Stimulated activated CD4-positive, alpha-beta T cell treated with anti-CD3 and anti-CD28 coated beads, Interleukin-1b, Interleukin-23, amount 100 ng/mL, for 48 hours (primary cell): ENCODE measurements at regions not wholly inside any gene's neighbourhood (a gene's known extent, or its start where the extent isn't known, plus 50 kb on each side); places are given as distances from the start of the nearest gene placed in this dataset.
"Not testable (repeated sequence)": the region's sequence is repeated elsewhere in the genome, so short reads cannot be mapped to it uniquely, and the experiment has no call there.

Source experiments
- DNase-seq: peaks from one replicate; pipeline ENCODE4 v3.0.0-alpha.2; 2020

DNA sequence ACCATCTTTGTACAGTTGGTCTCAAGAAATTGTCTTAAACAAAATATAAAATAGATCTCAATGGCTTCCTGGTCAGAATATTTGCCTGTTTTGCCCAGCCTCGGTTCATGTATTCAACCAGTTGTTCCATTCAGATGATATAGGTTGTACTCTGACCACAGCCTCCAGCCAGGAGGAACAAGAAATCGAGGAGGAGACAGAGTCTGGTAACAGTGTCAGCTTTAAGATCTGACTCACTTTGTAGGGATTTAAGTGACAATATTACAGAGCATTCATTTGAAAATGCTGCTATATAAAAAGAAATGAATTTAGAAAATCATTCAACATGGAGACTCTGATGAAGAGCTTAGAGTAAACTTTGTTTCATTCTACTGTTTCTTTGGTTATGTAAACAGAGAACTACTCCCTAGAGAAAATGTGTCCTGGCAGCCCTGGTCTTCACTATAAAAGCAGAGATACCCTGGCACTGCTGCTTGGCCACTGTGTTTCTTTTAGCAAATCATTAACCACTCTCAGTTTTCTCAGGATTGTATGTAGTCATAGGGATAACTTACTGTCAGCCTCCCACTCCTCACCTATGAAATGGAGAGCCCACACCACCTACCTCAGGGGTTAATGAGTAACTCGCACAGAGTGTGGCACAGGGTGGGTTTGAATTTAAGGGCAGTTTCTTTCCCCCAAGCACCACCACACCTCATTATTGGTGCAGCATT, 53.5 kb downstream of the PAGE2 start:
- no peak for DNase-seq

- DNase-seq: no peak
These were observed 54.1 kb downstream of the PAGE2 start for GRCh38 chrX:55142919-55143310.

- DNase-seq: no peak
These were observed 54.8 kb downstream of the PAGE2 start for GRCh38 chrX:55143621-55144020.

- DNase-seq: no peak
These were observed 55.9 kb downstream of the PAGE2 start for GRCh38 chrX:55144697-55145096.

DNA sequence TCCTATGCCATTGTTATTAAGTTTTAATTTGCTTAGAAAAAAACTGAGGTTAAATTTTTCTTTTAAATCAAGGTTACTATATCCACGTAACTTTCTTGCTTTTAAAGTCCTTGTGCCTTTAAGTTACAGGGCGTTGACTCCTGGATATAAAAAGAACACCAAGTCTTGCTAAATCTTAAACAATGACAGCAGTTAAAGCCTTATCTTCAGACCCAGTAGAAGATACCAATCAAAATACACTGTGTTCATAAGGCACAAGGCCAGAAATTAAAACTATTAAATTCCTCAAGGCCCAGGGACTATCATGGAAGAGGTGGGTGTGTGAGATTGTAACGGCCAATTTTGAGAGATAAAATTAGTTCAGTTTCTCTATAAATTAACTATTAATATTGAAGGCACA, 60.4 kb downstream of the PAGE2 start:
- no peak for DNase-seq

DNA sequence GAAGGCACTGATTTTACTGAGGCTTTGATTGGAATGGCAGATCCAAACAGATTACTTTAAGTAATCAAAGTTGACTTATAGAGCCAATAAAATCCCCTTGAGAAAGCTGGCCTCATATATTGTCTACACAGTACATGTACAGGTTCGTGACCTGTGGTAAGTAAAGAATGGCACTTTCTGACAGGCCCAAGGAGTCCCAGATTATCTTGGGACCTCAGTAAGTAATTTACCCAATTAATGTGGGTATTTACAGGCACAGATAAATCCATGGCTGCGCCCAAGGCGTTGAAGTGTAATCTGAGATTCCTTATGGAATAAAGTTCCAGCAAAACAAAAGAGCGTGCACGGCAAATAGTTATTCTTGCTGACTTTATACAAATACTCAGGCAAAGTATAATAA, 62.4 kb downstream of the PAGE2 start:
- DNase-seq: no peak

DNA sequence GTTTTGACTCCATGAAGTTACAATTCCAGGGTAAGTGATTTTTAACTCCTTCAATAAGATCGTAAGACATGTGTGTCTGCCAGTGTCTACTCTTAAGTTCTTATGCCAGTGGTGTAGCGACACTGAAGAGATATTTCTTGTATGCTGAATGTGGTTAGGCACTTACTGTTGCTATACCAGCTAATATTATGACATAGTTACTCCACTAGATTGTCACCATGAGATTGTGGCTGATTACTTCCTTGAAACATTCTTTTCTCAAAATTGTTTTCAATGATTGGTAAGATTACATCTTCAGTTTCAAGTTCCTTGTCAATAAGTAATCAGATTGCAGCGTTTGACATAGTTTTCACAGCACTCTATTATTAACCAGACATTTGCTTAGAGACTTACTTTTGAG, 60.6 kb upstream of the PAGE5 start:
- DNase-seq: no peak

DNA sequence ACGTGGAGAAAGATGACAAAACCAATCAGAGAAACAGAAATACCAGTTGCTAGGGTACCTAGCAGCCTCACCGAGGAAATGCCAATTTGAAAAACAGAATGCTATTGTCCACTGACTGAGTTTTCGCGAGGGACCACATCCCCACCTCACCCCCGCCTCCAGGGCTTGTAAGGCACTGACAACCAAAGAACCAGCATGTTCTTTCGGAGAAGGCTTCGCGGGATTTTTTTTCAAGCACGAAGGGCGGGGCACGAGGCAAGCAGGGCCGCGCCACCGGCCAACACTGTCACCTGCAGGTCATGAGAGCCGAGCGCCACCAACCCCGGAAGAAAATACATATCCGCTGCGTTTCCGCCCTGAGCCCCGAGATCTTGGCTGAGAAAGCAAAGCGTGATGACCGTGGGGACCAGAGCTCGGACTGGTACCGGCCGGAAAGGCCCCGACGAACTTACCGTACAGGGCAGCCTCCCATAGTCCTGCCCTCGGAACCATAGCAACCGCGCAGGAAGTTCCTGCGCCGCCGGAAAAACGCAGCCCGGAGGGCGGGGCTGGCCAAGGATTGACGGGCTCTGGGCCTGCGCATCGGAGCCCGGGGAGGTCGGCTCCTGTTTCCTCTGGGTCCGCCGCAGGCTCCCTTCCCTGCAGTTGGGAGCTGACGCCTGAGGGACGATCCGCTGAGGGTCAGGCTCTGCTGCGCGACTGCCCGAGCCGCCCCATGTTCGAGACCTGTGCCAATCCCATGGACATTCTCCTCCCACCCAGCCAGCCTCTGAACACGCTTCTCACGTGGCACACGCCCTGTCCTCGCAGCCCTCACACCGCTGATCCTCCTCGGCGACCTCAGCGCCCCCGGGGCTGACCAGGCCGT, 59.2 kb upstream of the PAGE5 start:
- peak; percentile 86 for DNase-seq

GRCh38 chrX:55161581-55161980, 58.6 kb upstream of the PAGE5 start:
- no peak for DNase-seq

GRCh38 chrX:55163171-55163570, 57.0 kb upstream of the PAGE5 start:
- no peak for DNase-seq

- DNase-seq: not testable (repeated sequence)
These were observed 55.1 kb upstream of the PAGE5 start for GRCh38 chrX:55165026-55165425.

- DNase-seq: no peak
These were observed 52.9 kb upstream of the PAGE5 start for GRCh38 chrX:55167124-55167803.

- DNase-seq: no peak
These were observed 52.2 kb upstream of the PAGE5 start for GRCh38 chrX:55167901-55168300.

- no peak for DNase-seq
These were observed 50.4 kb upstream of the PAGE5 start for GRCh38 chrX:55169782-55170181.
